AG04450 (cell line): ENCODE measurements at regions not wholly inside any gene's neighbourhood (a gene's known extent, or its start where the extent isn't known, plus 50 kb on each side); places are given as distances from the start of the nearest gene placed in this dataset.
"Not testable (repeated sequence)": the region's sequence is repeated elsewhere in the genome, so short reads cannot be mapped to it uniquely, and the experiment has no call there.

Source experiments
- CTCF ChIA-PET: fragments of 300-600, 350-600 bp; formaldehyde crosslinking; extraction: SDS; loops from one replicate; lab custom pipeline; 2022; ENCODE audit warnings: antibody characterized with exemption, inconsistent platforms; lab: Charles Lee
- POLR2A ChIA-PET: fragments of 350-600 bp; formaldehyde crosslinking; extraction: SDS; loops from one replicate; lab custom pipeline; 2021; ENCODE audit warnings: antibody characterized with exemption, inconsistent platforms; lab: Yijun Ruan, JAX
- DNase-seq: peaks from one replicate; pipeline ENCODE4 v3.0.0-alpha.2; 2011; ENCODE audit warnings: low read depth, low spot score
- H3K27ac ChIP-seq: one replicate; pipeline ENCODE4 v1.5.1; 2012; ENCODE audit warnings: low read depth, low read length, control low read depth
- H3K27me3 ChIP-seq: one replicate; pipeline ENCODE4 v1.6.0; 2012; ENCODE audit warnings: low read length; ENCODE audit not compliant: control insufficient read depth, insufficient read depth
- H3K4me3 ChIP-seq: 2 replicates; pipeline ENCODE4 v1.5.1; 2011; ENCODE audit warnings: mild to moderate bottlenecking, low read depth, low read length, control low read depth
- H3K9me3 ChIP-seq: 2 replicates; pipeline ENCODE4 v1.5.1; 2012; ENCODE audit warnings: low read length; ENCODE audit not compliant: control insufficient read depth, insufficient read depth
- TF ChIP-seq, protein P1 (sequence below): IDR thresholded peaks from 2 replicates; pipeline ENCODE4 v1.5.1; 2011; ENCODE audit warnings: low read depth, low read length, control low read depth, inconsistent platforms

DNA sequence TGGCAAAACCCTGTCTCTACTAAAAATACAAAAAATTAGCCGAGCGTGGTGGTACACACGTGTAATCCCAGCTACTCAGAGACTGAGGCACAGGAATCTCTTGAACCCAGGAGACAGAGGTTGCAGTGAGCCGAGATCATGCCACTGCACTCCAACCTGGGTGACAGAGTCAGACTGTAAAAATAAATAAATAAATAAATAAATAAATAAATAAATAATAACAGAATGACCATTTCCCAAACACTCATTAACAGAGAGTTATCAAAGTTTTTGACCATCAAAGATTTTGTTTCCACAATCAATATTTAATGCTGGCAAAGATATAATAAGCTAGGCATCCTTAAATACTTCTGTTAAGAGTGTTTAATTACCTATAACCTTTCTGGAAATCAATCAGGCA lies 299.4 kb downstream of the KCTD12 start:
- TF ChIP-seq, protein P1, sequence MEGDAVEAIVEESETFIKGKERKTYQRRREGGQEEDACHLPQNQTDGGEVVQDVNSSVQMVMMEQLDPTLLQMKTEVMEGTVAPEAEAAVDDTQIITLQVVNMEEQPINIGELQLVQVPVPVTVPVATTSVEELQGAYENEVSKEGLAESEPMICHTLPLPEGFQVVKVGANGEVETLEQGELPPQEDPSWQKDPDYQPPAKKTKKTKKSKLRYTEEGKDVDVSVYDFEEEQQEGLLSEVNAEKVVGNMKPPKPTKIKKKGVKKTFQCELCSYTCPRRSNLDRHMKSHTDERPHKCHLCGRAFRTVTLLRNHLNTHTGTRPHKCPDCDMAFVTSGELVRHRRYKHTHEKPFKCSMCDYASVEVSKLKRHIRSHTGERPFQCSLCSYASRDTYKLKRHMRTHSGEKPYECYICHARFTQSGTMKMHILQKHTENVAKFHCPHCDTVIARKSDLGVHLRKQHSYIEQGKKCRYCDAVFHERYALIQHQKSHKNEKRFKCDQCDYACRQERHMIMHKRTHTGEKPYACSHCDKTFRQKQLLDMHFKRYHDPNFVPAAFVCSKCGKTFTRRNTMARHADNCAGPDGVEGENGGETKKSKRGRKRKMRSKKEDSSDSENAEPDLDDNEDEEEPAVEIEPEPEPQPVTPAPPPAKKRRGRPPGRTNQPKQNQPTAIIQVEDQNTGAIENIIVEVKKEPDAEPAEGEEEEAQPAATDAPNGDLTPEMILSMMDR = no peak
- Histone ChIP-seq H3K9me3 (no peaks in the 10 kb centered on the region), H3K27me3 (no peaks in the 10 kb centered on the region), H3K4me3 (no peak overlapping the region), H3K27ac (no peak overlapping the region)
- ChIA-PET CTCF (interaction anchor here (0.7 kb wide), 1 partner anchor 711 kb away, joined by 3 read pairs; no protein-coding TSS in a partner anchor), POLR2A (no interaction called here)
- DNase-seq = no peak

DNA sequence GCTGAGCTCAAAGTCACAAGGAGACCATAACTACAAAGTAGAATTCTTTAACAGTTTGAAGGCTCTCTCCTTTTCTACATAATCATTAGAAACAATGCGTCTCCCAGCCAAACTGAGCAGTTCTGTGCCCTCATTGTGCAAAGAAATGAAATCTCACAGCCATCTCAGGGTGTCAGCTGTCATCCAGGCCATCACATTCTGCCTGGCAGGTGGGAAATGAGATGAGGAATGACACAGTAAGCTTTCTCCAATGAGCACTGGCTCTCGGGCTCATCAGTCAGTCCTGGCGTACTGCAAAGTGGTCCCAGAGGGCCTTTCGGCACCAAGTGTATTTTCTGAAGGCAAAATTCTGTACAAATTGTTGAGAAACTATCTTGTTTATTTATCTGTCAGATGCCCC lies 306.5 kb downstream of the KCTD12 start:
- Histone ChIP-seq H3K4me3 (no peak overlapping the region), H3K9me3 (no peaks in the 10 kb centered on the region), H3K27me3 (no peaks in the 10 kb centered on the region), H3K27ac (no peak overlapping the region)
- CTCF ChIA-PET = no interaction called here
- POLR2A ChIA-PET = no interaction called here
- DNase-seq = no peak
- TF ChIP-seq, protein P1 = no peak

DNA sequence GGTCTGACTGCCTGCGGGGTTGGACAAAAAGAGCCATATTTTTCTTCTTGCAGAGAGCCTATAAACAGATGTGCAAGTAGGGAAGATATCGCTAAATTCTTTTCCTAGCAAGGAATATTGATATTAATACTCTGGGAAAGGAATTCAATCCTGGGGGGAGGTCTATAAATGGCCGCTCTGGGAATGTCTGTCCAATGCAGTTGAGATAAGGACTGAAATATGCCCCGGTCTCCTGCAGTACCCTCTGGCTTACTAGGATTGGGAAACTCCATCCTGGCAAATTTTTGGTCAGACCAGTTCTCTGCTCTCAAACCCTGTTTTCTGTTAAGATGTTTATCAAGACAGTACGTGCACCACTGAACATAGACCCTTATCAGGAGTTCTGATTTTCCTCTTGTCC lies 310.6 kb downstream of the KCTD12 start:
- H3K27me3 ChIP-seq, CTCF ChIA-PET, DNase-seq, H3K27ac ChIP-seq, H3K9me3 ChIP-seq, H3K4me3 ChIP-seq, POLR2A ChIA-PET: not testable (repeated sequence)

DNA sequence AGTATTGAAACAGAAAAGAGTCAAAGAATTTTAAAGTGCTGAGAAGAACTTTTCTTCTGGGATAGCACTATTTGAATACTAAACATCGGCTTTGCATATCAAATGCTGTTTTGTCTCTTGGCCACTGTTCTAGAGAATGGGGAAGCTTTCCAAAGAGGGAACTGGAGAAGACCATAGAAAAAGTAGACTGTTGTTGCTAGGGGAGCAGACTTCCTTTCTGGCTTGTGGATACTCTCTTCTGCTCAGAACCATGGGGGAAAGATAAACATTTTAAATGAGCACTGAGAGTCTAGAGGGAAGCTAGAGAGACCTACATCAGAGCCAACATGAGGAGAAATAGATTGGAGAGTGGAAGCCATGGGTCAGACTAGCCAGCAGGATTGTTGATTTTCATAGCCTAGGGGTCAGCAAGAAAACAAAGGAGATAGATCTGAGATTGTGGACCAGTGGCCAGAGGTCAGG lies 315.7 kb downstream of the KCTD12 start:
- TF ChIP-seq, protein P1 = no peak
- ChIA-PET CTCF (no interaction called here), POLR2A (no interaction called here)

DNA sequence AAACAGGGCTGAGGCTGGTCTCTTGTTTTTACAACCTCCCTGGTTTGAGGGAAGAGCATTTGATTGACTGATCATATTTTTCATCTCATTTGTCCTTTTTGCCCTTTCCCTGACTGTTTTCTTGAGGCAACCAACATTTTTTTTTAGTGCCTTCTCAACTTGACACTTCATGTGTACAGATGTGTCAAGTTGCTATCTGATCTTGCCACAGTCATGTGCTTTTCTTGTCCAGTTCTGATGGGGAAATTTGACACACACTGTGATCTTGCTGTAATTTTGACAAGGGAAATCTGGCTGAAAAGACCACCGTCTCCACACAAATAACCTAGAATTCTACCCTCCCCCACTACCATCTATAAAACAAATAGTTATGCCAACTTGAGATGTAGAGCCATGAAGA lies 329.6 kb downstream of the KCTD12 start:
- ChIA-PET CTCF (no interaction called here), POLR2A (no interaction called here)
- Histone ChIP-seq H3K27ac (no peak overlapping the region), H3K27me3 (no peaks in the 10 kb centered on the region), H3K4me3 (no peak overlapping the region), H3K9me3 (no peaks in the 10 kb centered on the region)
- TF ChIP-seq, protein P1 = no peak
- no peak for DNase-seq

More for the DNA sequence above, 315.7 kb downstream of the KCTD12 start:
- no peaks in the 10 kb centered on the region for H3K9me3 ChIP-seq
- no peaks in the 10 kb centered on the region for H3K27me3 ChIP-seq
- no peak for DNase-seq
- no peak overlapping the region for H3K4me3 ChIP-seq
- no peak overlapping the region for H3K27ac ChIP-seq

DNA sequence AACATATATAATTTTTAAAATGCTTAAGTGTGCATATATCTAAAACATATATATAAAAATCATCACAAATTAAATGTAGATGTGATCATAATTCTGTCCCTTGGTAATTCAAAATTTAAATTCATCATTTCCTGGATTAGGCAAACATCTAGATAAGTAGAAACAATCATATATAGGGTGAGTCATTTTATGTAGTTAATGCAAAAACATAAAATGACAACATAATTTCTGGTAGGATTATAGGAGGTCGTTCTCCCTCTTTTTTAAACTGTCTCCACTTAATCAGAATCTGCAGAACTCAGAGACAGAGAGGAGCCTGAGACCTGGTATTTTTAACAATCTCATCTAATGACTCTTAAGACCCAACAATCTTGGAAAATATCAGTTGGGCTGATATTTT lies 333.4 kb downstream of the KCTD12 start:
- TF ChIP-seq, protein P1 = no peak
- H3K27ac ChIP-seq = no peak overlapping the region
- H3K9me3 ChIP-seq = no peaks in the 10 kb centered on the region
- no peak for DNase-seq
- no peak overlapping the region for H3K4me3 ChIP-seq
- ChIA-PET CTCF (no interaction called here), POLR2A (no interaction called here)
- H3K27me3 ChIP-seq = no peaks in the 10 kb centered on the region
